Trophoblast cell (in vitro differentiated cells and primary cell): ENCODE measurements at regions not wholly inside any gene's neighbourhood (a gene's known extent, or its start where the extent isn't known, plus 50 kb on each side); places are given as distances from the start of the nearest gene placed in this dataset.

ENCODE experiments used
- DNase-seq, 2 donors: peaks; one replicate each; pipeline ENCODE4 v3.0.0-alpha.2; 2016
- H2AFZ ChIP-seq: 2 replicates; pipeline ENCODE4 v1.6.1; 2013; ENCODE audit warnings: low read length, moderate library complexity, mild to moderate bottlenecking; ENCODE audit not compliant: insufficient read depth, poor library complexity
- H2AK5ac ChIP-seq: 2 replicates; pipeline ENCODE4 v1.6.1; 2013; ENCODE audit warnings: mild to moderate bottlenecking, low read length
- H2BK120ac ChIP-seq: 2 replicates; pipeline ENCODE4 v1.6.1; 2013; ENCODE audit warnings: low read length, mild to moderate bottlenecking, moderate library complexity; ENCODE audit not compliant: insufficient read depth, poor library complexity
- H2BK12ac ChIP-seq: 2 replicates; pipeline ENCODE4 v1.6.1; 2013; ENCODE audit warnings: mild to moderate bottlenecking, low read length, moderate library complexity
- H2BK5ac ChIP-seq: 2 replicates; pipeline ENCODE4 v1.6.1; 2013; ENCODE audit warnings: low read length, low read depth, moderate library complexity, mild to moderate bottlenecking; ENCODE audit not compliant: poor library complexity
- H3K14ac ChIP-seq: 2 replicates; pipeline ENCODE4 v1.6.1; 2013; ENCODE audit warnings: mild to moderate bottlenecking, low read length
- H3K18ac ChIP-seq: 2 replicates; pipeline ENCODE4 v1.6.1; 2013; ENCODE audit warnings: mild to moderate bottlenecking, low read length
- H3K23ac ChIP-seq: 2 replicates; pipeline ENCODE4 v1.6.1; 2013; ENCODE audit warnings: low read length
- H3K27ac ChIP-seq: 2 replicates; pipeline ENCODE4 v1.5.1; 2013; ENCODE audit warnings: low read depth, mild to moderate bottlenecking, inconsistent platforms, low read length, moderate library complexity
- H3K27me3 ChIP-seq: 2 replicates; pipeline ENCODE4 v1.6.1; 2013; ENCODE audit warnings: inconsistent platforms, mild to moderate bottlenecking, low read length, moderate library complexity; ENCODE audit not compliant: insufficient read depth
- H3K36me3 ChIP-seq, 2 experiments: 1 replicate in 1 of 2; 2 replicates in 1 of 2; pipeline ENCODE4 v1.6.1; 2013; ENCODE audit warnings: low read length in 2 of 2, mild to moderate bottlenecking in 2 of 2, moderate library complexity in 1 of 2; ENCODE audit not compliant: insufficient read depth in 2 of 2, control insufficient read depth in 1 of 2
- H3K4ac ChIP-seq: 2 replicates; pipeline ENCODE4 v1.6.1; 2013; ENCODE audit warnings: low read depth, mild to moderate bottlenecking, low read length, moderate library complexity
- H3K4me1 ChIP-seq, 2 experiments: 1 replicate in 1 of 2; 2 replicates in 1 of 2; pipeline ENCODE4 v1.6.1; 2013; ENCODE audit warnings: low read length in 2 of 2, mild to moderate bottlenecking in 2 of 2, moderate library complexity in 1 of 2; ENCODE audit not compliant: insufficient read depth in 2 of 2, control insufficient read depth in 1 of 2
- H3K4me2 ChIP-seq: 2 replicates; pipeline ENCODE4 v1.6.1; 2013; ENCODE audit warnings: inconsistent platforms, mild to moderate bottlenecking, low read length, moderate library complexity
- H3K4me3 ChIP-seq: 2 replicates; pipeline ENCODE4 v1.5.1; 2013; ENCODE audit warnings: mild to moderate bottlenecking, low read depth, low read length, inconsistent platforms
- H3K79me1 ChIP-seq: one replicate; pipeline ENCODE4 v1.6.1; 2013; ENCODE audit warnings: low read length
- H3K79me2 ChIP-seq: 2 replicates; pipeline ENCODE4 v1.6.1; 2013; ENCODE audit warnings: low read length, mild to moderate bottlenecking; ENCODE audit not compliant: control insufficient read depth, insufficient read depth, poor library complexity
- H3K9ac ChIP-seq: 2 replicates; pipeline ENCODE4 v1.6.1; 2013; ENCODE audit warnings: mild to moderate bottlenecking, low read length
- H3K9me3 ChIP-seq: 2 replicates; pipeline ENCODE4 v1.6.1; 2013; ENCODE audit warnings: low read depth, mild to moderate bottlenecking, control low read depth, inconsistent platforms, low read length; ENCODE audit not compliant: insufficient read depth
- H4K12ac ChIP-seq: 2 replicates; pipeline ENCODE4 v1.6.1; 2013; ENCODE audit warnings: low read depth, mild to moderate bottlenecking, low read length, moderate library complexity
- H4K8ac ChIP-seq: 2 replicates; pipeline ENCODE4 v1.6.1; 2013; ENCODE audit warnings: low read depth, mild to moderate bottlenecking, low read length, moderate library complexity
- H4K91ac ChIP-seq: one replicate; pipeline ENCODE4 v1.6.1; 2013; ENCODE audit warnings: low read depth, mild to moderate bottlenecking, low read length, moderate library complexity
- WGBS: extraction: QIAGEN DNeasy Blood & Tissue Kit; methylation state at CpG from one replicate; pipeline ENCODE4 v1.1.7; 2013; ENCODE audit warnings: missing lambda C conversion rate; ENCODE audit not compliant: insufficient read length, insufficient coverage; ENCODE audit errors: extremely low coverage; 5-methylcytosine and 5-hydroxymethylcytosine counted together

DNA sequence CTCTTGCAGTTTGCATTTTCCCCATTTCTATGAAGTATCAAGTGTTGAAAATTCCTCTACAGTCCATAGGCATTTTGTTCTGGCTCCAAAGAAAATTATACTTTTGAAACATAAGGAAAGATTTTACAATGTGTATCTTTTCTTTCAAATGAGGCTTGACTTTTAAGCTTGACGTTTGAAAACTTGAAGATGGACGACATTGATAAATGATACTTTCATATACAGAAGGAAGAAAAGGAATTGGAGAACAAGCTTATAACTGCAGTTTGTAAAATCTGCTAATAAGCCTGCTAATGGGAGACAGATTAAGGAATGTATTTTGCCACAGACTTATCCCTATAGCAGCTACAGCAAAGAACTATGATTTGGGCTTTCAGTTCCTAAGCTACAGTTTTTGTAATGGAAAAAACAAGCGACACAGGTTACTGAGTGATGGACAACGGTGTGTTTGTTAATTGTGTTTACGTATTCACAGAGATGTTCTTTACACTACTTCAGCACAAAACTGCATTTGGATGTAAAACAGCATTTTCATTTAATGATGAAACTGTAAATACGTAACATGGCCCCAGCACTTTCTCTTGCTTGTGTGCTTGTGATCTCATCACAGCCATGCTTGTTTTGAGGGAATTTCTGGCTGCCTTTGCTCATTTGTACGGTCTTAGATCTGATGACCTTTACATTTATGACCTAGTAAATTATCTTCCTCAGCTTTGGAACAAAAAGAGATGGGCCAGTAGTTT is 83.2 kb upstream of the FAT1 start:
- Histone ChIP-seq H3K9me3 (peaks cover 1% of the 10 kb centered on the region), H3K4ac (no peak overlapping the region), H3K18ac (no peak overlapping the region), H3K4me2 (no peak overlapping the region), H4K91ac (no peak overlapping the region), H3K27me3 (no peaks in the 10 kb centered on the region), H2AFZ (no peak overlapping the region), H3K9ac (no peak overlapping the region), H3K79me1 (no peaks in the 10 kb centered on the region), H3K4me3 (no peak overlapping the region), H2BK120ac (no peak overlapping the region), H2AK5ac (no peak overlapping the region), H3K4me1 (peaks cover 0 to 2% of the 10 kb centered on the region in 2 experiments), H4K12ac (no peak overlapping the region), H4K8ac (no peak overlapping the region), H3K36me3 (peaks cover 0 to 4% of the 10 kb centered on the region in 2 experiments), H2BK12ac (no peak overlapping the region), H3K23ac (no peak overlapping the region), H3K27ac (no peak overlapping the region), H2BK5ac (no peak overlapping the region), H3K79me2 (no peaks in the 10 kb centered on the region), H3K14ac (no peak overlapping the region)
- no CpG with 5 or more reads among the region's 7 CpGs for WGBS
- DNase-seq = no peak

DNA sequence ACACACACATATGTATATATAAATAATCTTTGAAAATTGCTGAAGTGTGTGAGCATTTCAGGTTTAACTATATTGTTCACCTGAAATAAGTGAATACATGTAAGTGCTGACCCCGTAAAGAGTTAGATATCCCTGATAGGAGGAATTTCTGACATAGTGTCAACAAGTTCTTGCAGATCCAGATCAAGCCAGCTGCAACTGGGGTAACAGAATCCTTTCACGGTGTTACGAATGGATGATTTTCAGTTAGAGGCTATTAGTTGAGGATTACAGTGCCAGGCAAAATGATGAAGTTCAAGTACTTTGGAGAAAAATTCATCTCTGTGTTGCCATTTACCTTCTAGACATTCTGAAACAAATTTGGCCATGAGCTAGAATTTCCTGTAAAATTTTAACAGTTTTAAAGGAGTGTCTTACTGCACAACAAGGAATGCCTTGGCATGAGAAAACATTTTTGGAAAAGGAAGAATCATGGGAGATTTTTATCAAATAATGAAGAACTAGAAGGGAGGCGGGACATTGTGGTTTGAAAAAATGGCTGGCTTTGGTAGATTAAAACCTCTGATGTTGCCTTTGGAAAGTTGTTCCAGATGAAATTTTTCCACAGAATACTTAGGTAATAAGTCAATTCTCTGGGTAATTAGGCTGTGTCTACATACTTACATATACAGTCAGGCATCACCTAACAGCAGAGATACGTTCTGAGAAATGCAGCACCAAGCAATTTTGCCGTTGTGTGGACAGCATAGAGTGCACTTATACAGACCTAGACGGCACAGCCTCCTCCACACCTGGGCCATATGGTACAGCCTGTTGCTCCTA is 84.4 kb upstream of the FAT1 start:
- Histone ChIP-seq H3K9me3 (peaks cover 2% of the 10 kb centered on the region), H3K27ac (no peak overlapping the region), H2BK5ac (no peak overlapping the region), H4K12ac (no peak overlapping the region), H3K36me3 (peaks cover 0 to 5% of the 10 kb centered on the region in 2 experiments), H2BK120ac (no peak overlapping the region), H2AK5ac (no peak overlapping the region), H3K18ac (no peak overlapping the region), H3K27me3 (no peaks in the 10 kb centered on the region), H3K9ac (no peak overlapping the region), H3K4ac (no peak overlapping the region), H4K91ac (no peak overlapping the region), H2AFZ (no peak overlapping the region), H4K8ac (no peak overlapping the region), H3K79me1 (no peaks in the 10 kb centered on the region), H3K79me2 (no peaks in the 10 kb centered on the region), H3K4me1 (peaks cover 0 to 2% of the 10 kb centered on the region in 2 experiments), H3K4me3 (no peak overlapping the region), H3K4me2 (no peak overlapping the region), H3K14ac (no peak overlapping the region), H2BK12ac (no peak overlapping the region), H3K23ac (no peak overlapping the region)
- peak; percentile 1 to 54 for DNase-seq
- WGBS = no CpG with 5 or more reads among the region's 7 CpGs

- Histone ChIP-seq H2BK5ac (no peak overlapping the region), H3K27me3 (no peaks in the 10 kb centered on the region), H3K36me3 (peaks cover 0 to 5% of the 10 kb centered on the region in 2 experiments), H4K12ac (no peak overlapping the region), H4K91ac (no peak overlapping the region), H4K8ac (no peak overlapping the region), H3K4me2 (no peak overlapping the region), H3K9ac (no peak overlapping the region), H3K4me3 (no peak overlapping the region), H3K79me1 (no peaks in the 10 kb centered on the region), H3K18ac (no peak overlapping the region), H3K9me3 (peaks cover 2% of the 10 kb centered on the region), H2AK5ac (no peak overlapping the region), H2BK120ac (no peak overlapping the region), H3K4ac (no peak overlapping the region), H3K23ac (no peak overlapping the region), H2AFZ (no peak overlapping the region), H3K79me2 (no peaks in the 10 kb centered on the region), H2BK12ac (no peak overlapping the region), H3K4me1 (peaks cover 0 to 2% of the 10 kb centered on the region in 2 experiments), H3K27ac (no peak overlapping the region), H3K14ac (no peak overlapping the region)
- DNase-seq = peak in 1 of 2 donors; percentile 13
- WGBS = no CpG with 5 or more reads among the region's 7 CpGs
Measured at GRCh38 chr4:186808630-186809018, 85.0 kb upstream of the FAT1 start.

DNA sequence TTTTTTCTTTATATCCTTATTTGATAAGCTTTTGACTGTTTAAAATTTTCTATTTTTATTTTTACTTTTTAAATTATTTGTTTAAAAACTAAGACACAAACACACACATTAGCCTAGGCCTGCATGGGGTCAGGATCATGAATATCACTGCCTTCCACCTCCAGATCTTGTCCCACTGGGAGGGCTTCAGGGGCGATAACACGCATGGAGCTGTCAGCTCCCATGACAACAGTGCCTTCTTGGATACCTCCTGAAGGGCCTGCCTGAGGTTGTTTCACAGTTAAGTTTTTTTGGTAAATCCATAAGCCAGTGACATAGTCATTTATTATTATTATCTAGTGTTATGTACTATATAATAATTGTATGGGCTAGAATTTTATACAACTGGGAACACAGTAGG is 85.4 kb upstream of the FAT1 start:
- Histone ChIP-seq H3K9ac (no peak overlapping the region), H4K12ac (no peak overlapping the region), H3K4ac (no peak overlapping the region), H3K4me1 (peaks cover 0 to 2% of the 10 kb centered on the region in 2 experiments), H4K8ac (no peak overlapping the region), H3K9me3 (peaks cover 2% of the 10 kb centered on the region), H3K79me2 (no peaks in the 10 kb centered on the region), H2BK12ac (no peak overlapping the region), H3K14ac (no peak overlapping the region), H3K18ac (no peak overlapping the region), H2BK5ac (no peak overlapping the region), H2AK5ac (no peak overlapping the region), H2BK120ac (no peak overlapping the region), H3K36me3 (peaks cover 0 to 5% of the 10 kb centered on the region in 2 experiments), H3K27ac (no peak overlapping the region), H4K91ac (no peak overlapping the region), H3K4me2 (no peak overlapping the region), H2AFZ (no peak overlapping the region), H3K79me1 (no peaks in the 10 kb centered on the region), H3K23ac (no peak overlapping the region), H3K4me3 (no peak overlapping the region), H3K27me3 (no peaks in the 10 kb centered on the region)
- no peak for DNase-seq
- no CpG with 5 or more reads among the region's 2 CpGs for WGBS
